Chondrocyte (in vitro differentiated cells): ENCODE measurements at regions not wholly inside any gene's neighbourhood (a gene's known extent, or its start where the extent isn't known, plus 50 kb on each side); places are given as distances from the start of the nearest gene placed in this dataset.

ENCODE experiments used
- DNase-seq: peaks from one replicate; pipeline ENCODE4 v3.0.0; 2021; ENCODE audit warnings: mixed read lengths, low spot score
- H3K27ac Mint-ChIP-seq: one replicate; pipeline ENCODE4 v1.8.0; 2021; ENCODE audit warnings: mild to moderate bottlenecking, moderate library complexity, mixed read lengths; ENCODE audit not compliant: unreplicated experiment
- H3K27me3 Mint-ChIP-seq: 2 replicates; pipeline ENCODE4 v1.8.0; 2021; ENCODE audit warnings: low read depth, mixed read lengths
- H3K36me3 Mint-ChIP-seq: 2 replicates; pipeline ENCODE4 v1.8.0; 2021; ENCODE audit warnings: low read depth, mixed read lengths
- H3K4me1 Mint-ChIP-seq: 2 replicates; pipeline ENCODE4 v1.8.0; 2021; ENCODE audit warnings: low read depth, mild to moderate bottlenecking, mixed read lengths
- H3K4me3 Mint-ChIP-seq: one replicate; pipeline ENCODE4 v1.8.0; 2021; ENCODE audit warnings: mild to moderate bottlenecking, moderate library complexity, mixed read lengths; ENCODE audit not compliant: unreplicated experiment
- H3K9me3 Mint-ChIP-seq: 2 replicates; pipeline ENCODE4 v1.8.0; 2021; ENCODE audit warnings: low read depth, mixed read lengths
- TF ChIP-seq, protein P1 (sequence below): fragments of 200-600 bp; sonication (generic); IDR thresholded peaks from 2 replicates; pipeline ENCODE4 v1.5.0; 2021; ENCODE audit warnings: antibody characterized with exemption, mild to moderate bottlenecking, moderate library complexity

DNA sequence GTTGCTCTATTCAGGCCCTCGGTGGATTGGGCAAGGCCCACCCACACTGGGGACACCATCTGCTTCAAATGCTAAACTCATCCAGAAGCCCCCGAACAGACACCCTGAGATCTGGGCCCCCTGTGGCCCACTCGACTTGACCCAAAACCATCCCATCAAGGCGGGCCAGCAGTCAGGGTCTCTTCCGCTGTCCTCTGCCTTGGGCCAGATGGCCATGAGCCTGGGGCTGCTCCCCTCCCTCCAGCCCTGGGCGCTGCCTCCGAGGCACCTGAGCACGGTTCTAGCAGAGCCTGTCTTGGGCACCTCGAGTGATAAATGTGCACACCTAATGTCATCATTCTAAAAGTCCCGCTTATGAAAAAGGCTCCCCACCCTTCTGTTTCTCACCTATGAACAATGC is 449.4 kb downstream of the TCERG1L start:
- peaks cover 2% of the 10 kb centered on the region for H3K27me3 Mint-ChIP-seq
- TF ChIP-seq, protein P1, sequence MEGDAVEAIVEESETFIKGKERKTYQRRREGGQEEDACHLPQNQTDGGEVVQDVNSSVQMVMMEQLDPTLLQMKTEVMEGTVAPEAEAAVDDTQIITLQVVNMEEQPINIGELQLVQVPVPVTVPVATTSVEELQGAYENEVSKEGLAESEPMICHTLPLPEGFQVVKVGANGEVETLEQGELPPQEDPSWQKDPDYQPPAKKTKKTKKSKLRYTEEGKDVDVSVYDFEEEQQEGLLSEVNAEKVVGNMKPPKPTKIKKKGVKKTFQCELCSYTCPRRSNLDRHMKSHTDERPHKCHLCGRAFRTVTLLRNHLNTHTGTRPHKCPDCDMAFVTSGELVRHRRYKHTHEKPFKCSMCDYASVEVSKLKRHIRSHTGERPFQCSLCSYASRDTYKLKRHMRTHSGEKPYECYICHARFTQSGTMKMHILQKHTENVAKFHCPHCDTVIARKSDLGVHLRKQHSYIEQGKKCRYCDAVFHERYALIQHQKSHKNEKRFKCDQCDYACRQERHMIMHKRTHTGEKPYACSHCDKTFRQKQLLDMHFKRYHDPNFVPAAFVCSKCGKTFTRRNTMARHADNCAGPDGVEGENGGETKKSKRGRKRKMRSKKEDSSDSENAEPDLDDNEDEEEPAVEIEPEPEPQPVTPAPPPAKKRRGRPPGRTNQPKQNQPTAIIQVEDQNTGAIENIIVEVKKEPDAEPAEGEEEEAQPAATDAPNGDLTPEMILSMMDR: no peak
- no peaks in the 10 kb centered on the region for H3K36me3 Mint-ChIP-seq
- no peak for DNase-seq
- H3K27ac Mint-ChIP-seq: no peak overlapping the region
- no peak overlapping the region for H3K4me3 Mint-ChIP-seq
- H3K9me3 Mint-ChIP-seq: peaks cover 35% of the 10 kb centered on the region
- no peaks in the 10 kb centered on the region for H3K4me1 Mint-ChIP-seq

DNA sequence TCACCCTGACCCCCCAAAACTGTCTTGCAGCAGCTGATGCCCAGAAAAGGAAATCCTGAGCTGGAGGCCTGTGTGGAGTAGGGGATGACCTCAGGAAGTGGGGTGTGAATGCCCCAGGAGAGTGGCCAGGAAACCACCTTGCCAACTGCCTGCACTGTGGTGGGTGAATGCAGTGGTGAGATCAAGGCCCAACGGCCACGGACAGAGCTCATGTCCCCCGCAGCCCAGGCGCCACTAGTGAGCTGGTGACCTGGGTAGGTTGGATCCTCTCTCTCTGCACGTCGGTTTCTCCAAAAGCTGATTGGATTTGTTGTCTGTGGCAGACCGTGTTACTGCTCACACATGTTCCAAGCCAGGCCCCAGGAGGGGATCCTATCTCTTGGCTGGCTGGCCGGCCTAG is 448.9 kb downstream of the TCERG1L start:
- Mint-ChIP-seq H3K9me3 (peaks cover 31% of the 10 kb centered on the region), H3K4me3 (no peak overlapping the region), H3K4me1 (no peaks in the 10 kb centered on the region), H3K27me3 (peaks cover 2% of the 10 kb centered on the region), H3K36me3 (no peaks in the 10 kb centered on the region), H3K27ac (no peak overlapping the region)
- TF ChIP-seq, protein P1: no peak
- DNase-seq: no peak

DNA sequence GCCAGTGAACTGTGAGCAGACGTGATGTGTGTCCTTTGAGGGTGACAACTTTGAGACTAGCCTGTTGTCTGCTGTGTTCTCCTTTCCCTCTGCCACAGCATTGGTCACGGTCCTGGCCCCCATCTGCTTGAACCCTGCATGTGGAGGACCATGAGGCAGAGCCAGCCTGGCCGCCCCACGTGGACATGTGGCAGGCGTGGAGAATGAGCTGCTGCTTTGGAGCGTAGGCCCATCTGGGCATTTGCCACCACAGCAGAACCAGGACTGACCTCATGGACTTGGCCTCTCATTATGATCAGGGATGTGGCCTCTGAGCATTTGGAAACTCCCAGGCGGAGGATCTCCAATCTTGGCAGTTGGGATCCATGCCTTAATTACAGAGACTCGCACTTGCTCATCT is 448.5 kb downstream of the TCERG1L start:
- no peak for DNase-seq
- Mint-ChIP-seq H3K27me3 (peaks cover 2% of the 10 kb centered on the region), H3K9me3 (peaks cover 29% of the 10 kb centered on the region), H3K4me3 (no peak overlapping the region), H3K27ac (no peak overlapping the region), H3K36me3 (no peaks in the 10 kb centered on the region), H3K4me1 (no peaks in the 10 kb centered on the region)
- TF ChIP-seq, protein P1: no peak

DNA sequence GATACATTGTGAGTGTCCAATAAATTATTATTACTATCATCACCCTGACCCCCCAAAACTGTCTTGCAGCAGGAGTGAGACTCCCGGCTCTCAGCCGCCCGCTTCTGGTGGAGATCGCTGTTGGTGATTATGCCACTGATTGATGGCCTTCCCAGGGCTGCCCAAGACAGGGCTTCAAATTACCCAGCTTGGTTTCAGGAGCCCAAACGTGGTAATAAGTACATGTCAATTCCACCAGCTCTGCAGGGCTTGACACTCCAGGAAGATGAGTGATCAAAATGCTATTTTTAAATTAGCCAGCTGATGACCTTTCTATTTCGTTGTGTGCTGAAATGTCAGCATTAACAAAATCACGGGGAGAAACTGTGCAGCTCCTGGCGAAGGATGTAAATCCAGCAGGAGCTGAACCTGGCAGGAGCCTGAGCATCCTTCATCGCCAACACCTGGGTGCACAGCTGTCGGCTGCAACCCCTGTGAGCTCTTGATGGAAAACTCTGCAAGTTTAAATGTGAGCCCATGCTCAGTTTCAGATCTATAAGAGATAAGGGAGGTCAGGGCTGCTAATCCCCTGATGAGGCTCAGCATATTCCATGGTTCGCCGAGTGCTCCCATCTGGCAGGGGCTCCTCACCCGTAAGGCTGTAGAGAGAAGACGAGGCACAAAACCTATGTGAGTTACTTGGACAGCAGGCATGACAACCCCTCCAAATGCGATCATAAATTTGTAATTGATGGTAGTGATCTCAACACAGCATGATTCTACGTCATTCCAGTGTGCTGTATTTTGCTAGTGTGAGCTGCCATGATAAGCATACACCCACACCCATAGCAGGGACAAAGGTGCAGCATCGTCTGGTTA is 446.3 kb downstream of the TCERG1L start:
- Mint-ChIP-seq H3K27ac (no peak overlapping the region), H3K4me1 (no peaks in the 10 kb centered on the region), H3K4me3 (no peak overlapping the region), H3K9me3 (peaks cover 36% of the 10 kb centered on the region), H3K27me3 (peaks cover under 1% of the 10 kb centered on the region), H3K36me3 (no peaks in the 10 kb centered on the region)
- no peak for DNase-seq
- TF ChIP-seq, protein P1: no peak

DNA sequence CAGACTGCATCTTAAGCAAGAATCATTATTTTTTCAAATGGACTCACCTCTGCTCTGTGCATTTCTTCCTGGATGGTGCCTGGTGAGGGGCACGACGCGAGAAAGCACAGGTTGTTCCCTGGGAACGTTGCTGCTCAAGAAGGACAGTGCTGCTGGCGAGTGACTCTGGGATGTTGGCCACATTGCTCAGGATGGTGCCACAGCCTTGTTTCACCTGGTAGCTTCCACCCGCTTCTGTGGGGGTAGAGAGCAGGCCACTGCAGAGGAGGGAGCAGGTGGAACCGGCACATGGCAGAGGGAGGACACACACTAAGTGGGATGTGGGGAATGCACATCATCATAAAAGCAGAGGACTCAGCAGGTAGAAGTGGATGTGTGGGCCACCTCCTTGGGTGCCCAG is 444.7 kb downstream of the TCERG1L start:
- Mint-ChIP-seq H3K4me1 (no peaks in the 10 kb centered on the region), H3K4me3 (no peak overlapping the region), H3K27me3 (no peaks in the 10 kb centered on the region), H3K36me3 (no peaks in the 10 kb centered on the region), H3K27ac (no peak overlapping the region), H3K9me3 (peaks cover 31% of the 10 kb centered on the region)
- no peak for DNase-seq
- TF ChIP-seq, protein P1: no peak
